ENCODE measurements at regions not wholly inside any gene's neighbourhood (a gene's known extent, or its start where the extent isn't known, plus 50 kb on each side); places are given as distances from the start of the nearest gene placed in this dataset.

GRCh38 chr2:66814916-66815315, 380.0 kb downstream of the MEIS1 start:
- TF ChIP-seq SPI1 (IDR thresholded peaks at IDR 0.05; ENCODE audit: borderline replicate concordance, low read depth) = peak; percentile 72
- no peak for TF ChIP-seq CTCF (IDR thresholded peaks at IDR 0.05; ENCODE audit: insufficient read depth, low read length)
- Histone ChIP-seq H3K27me3 (ENCODE audit: insufficient read depth, poor library complexity, severe bottlenecking) (no peaks in the 10 kb centered on the region), H3K4me3 (replicated peaks; ENCODE audit: insufficient read depth, low read length) (no peak overlapping the region), H3K27ac (replicated peaks) (no peak overlapping the region)
- DNase-seq (ENCODE audit: low read depth in 1 of 2, low spot score in 1 of 2) = peak; percentile 1 to 12

GRCh38 chr2:66815886-66816285, 381.0 kb downstream of the MEIS1 start:
- no peaks in the 10 kb centered on the region for H3K27me3 ChIP-seq (ENCODE audit: insufficient read depth, poor library complexity, severe bottlenecking)
- H3K4me3 ChIP-seq (replicated peaks; ENCODE audit: insufficient read depth, low read length) = no peak overlapping the region
- no peak overlapping the region for H3K27ac ChIP-seq (replicated peaks)
- DNase-seq (ENCODE audit: low read depth in 1 of 2, low spot score in 1 of 2) = no peak
- no peak for TF ChIP-seq GABPA (IDR thresholded peaks at IDR 0.05; ENCODE audit: low read depth)
- no peak for TF ChIP-seq POLR2AphosphoS5 (IDR thresholded peaks at IDR 0.05; ENCODE audit: low read depth)
- no peak for TF ChIP-seq REST (IDR thresholded peaks at IDR 0.05; ENCODE audit: insufficient replicate concordance, low read depth)
- no peak for TF ChIP-seq CTCF (IDR thresholded peaks at IDR 0.05; ENCODE audit: insufficient read depth, low read length)
- no peak for TF ChIP-seq SPI1 (IDR thresholded peaks at IDR 0.05; ENCODE audit: borderline replicate concordance, low read depth)

GRCh38 chr2:66821168-66821567, 386.2 kb downstream of the MEIS1 start:
- no peak for DNase-seq (ENCODE audit: low read depth in 1 of 2, low spot score in 1 of 2)
- Histone ChIP-seq H3K4me3 (replicated peaks; ENCODE audit: insufficient read depth, low read length) (no peak overlapping the region), H3K27ac (replicated peaks) (no peak overlapping the region), H3K27me3 (ENCODE audit: insufficient read depth, poor library complexity, severe bottlenecking) (no peaks in the 10 kb centered on the region)
- TF ChIP-seq CTCF (IDR thresholded peaks at IDR 0.05; ENCODE audit: insufficient read depth, low read length) (no peak), POLR2AphosphoS5 (IDR thresholded peaks at IDR 0.05; ENCODE audit: low read depth) (no peak), SPI1 (IDR thresholded peaks at IDR 0.05; ENCODE audit: borderline replicate concordance, low read depth) (no peak), REST (IDR thresholded peaks at IDR 0.05; ENCODE audit: insufficient replicate concordance, low read depth) (no peak), GABPA (IDR thresholded peaks at IDR 0.05; ENCODE audit: low read depth) (no peak)

- no peak for DNase-seq (ENCODE audit: low read depth in 1 of 2, low spot score in 1 of 2)
- no peak overlapping the region for H3K27ac ChIP-seq (replicated peaks)
- TF ChIP-seq REST (IDR thresholded peaks at IDR 0.05; ENCODE audit: insufficient replicate concordance, low read depth) (no peak), SPI1 (IDR thresholded peaks at IDR 0.05; ENCODE audit: borderline replicate concordance, low read depth) (no peak), GABPA (IDR thresholded peaks at IDR 0.05; ENCODE audit: low read depth) (no peak), POLR2AphosphoS5 (IDR thresholded peaks at IDR 0.05; ENCODE audit: low read depth) (no peak), CTCF (IDR thresholded peaks at IDR 0.05; ENCODE audit: insufficient read depth, low read length) (no peak)
- H3K4me3 ChIP-seq (replicated peaks; ENCODE audit: insufficient read depth, low read length) = no peak overlapping the region
- H3K27me3 ChIP-seq (ENCODE audit: insufficient read depth, poor library complexity, severe bottlenecking) = no peaks in the 10 kb centered on the region
Measured at GRCh38 chr2:66822186-66822585, 387.3 kb downstream of the MEIS1 start.
